ENCODE measurements at regions not wholly inside any gene's neighbourhood (a gene's known extent, or its start where the extent isn't known, plus 50 kb on each side); places are given as distances from the start of the nearest gene placed in this dataset.

GRCh38 chr4:128552586-128552907 is 257.0 kb upstream of the JADE1 start:
- DNase-seq (ENCODE audit: low spot score) = no peak
- TF ChIP-seq CTCF (IDR thresholded peaks at IDR 0.05; ENCODE audit: extremely low read depth, missing control alignments) = no peak

GRCh38 chr4:128551280-128551679 is 258.2 kb upstream of the JADE1 start:
- DNase-seq (ENCODE audit: low spot score) = no peak
- TF ChIP-seq CTCF (IDR thresholded peaks at IDR 0.05; ENCODE audit: extremely low read depth, missing control alignments) = no peak

GRCh38 chr4:128550060-128550459 is 259.4 kb upstream of the JADE1 start:
- TF ChIP-seq CTCF (IDR thresholded peaks at IDR 0.05; ENCODE audit: extremely low read depth, missing control alignments) = no peak
- DNase-seq (ENCODE audit: low spot score) = no peak

- DNase-seq (ENCODE audit: low spot score) = no peak
- TF ChIP-seq CTCF (IDR thresholded peaks at IDR 0.05; ENCODE audit: extremely low read depth, missing control alignments) = no peak
Observed at GRCh38 chr4:128549636-128550035, 259.9 kb upstream of the JADE1 start.

GRCh38 chr4:128548381-128548780 is 260.8 kb upstream of the PGRMC2 start:
- TF ChIP-seq CTCF (IDR thresholded peaks at IDR 0.05; ENCODE audit: extremely low read depth, missing control alignments) = no peak
- no peak for DNase-seq (ENCODE audit: low spot score)

GRCh38 chr4:128544272-128544671 is 256.7 kb upstream of the PGRMC2 start:
- TF ChIP-seq CTCF (IDR thresholded peaks at IDR 0.05; ENCODE audit: extremely low read depth, missing control alignments) = no peak
- DNase-seq (ENCODE audit: low spot score) = no peak

GRCh38 chr4:128543696-128544095 is 256.1 kb upstream of the PGRMC2 start:
- TF ChIP-seq CTCF (IDR thresholded peaks at IDR 0.05; ENCODE audit: extremely low read depth, missing control alignments) = no peak

More at GRCh38 chr4:128543696-128544095, 256.1 kb upstream of the PGRMC2 start:
- DNase-seq (ENCODE audit: low spot score) = no peak

Measured in GM20000 (cell line).